HEK293 (cell line): ENCODE measurements at regions not wholly inside any gene's neighbourhood (a gene's known extent, or its start where the extent isn't known, plus 50 kb on each side); places are given as distances from the start of the nearest gene placed in this dataset.

ENCODE experiments used
- CTCF ChIA-PET: fragments of 350-600 bp; formaldehyde crosslinking; extraction: SDS; loops from one replicate; lab custom pipeline; 2021; ENCODE audit warnings: antibody characterized with exemption; lab: Yijun Ruan, JAX
- POLR2A ChIA-PET: fragments of 300-600 bp; formaldehyde crosslinking; extraction: SDS; loops from one replicate; lab custom pipeline; 2020; ENCODE audit warnings: antibody characterized with exemption, inconsistent platforms; lab: Yijun Ruan, JAX
- H3K27ac ChIP-seq: fragments of 200-500 bp; sonication (Bioruptor generic); 2 replicates; pipeline ENCODE4 v1.5.1; 2014; ENCODE audit warnings: low read depth, low read length, control low read depth, inconsistent platforms; ENCODE audit errors: extremely low read depth
- H3K36me3 ChIP-seq, 2 experiments: fragments of 200-500 bp in 1 of 2; sonication (Bioruptor generic) in 1 of 2; 1 replicate in 1 of 2; 2 replicates in 1 of 2; pipeline ENCODE4 v1.5.1; 2014 to 2017; ENCODE audit warnings: inconsistent platforms in 2 of 2, low read length in 2 of 2; ENCODE audit not compliant: control insufficient read depth in 2 of 2, insufficient read depth in 1 of 2
- H3K4me1 ChIP-seq: fragments of 200-500 bp; sonication (Bioruptor generic); 2 replicates; pipeline ENCODE4 v1.5.1; 2014; ENCODE audit warnings: mild to moderate bottlenecking, low read length, inconsistent platforms; ENCODE audit not compliant: control insufficient read depth, insufficient read depth
- H3K4me3 ChIP-seq: 2 replicates; pipeline ENCODE4 v1.5.1; 2011; ENCODE audit warnings: low read depth, mild to moderate bottlenecking, control low read depth, low read length, moderate library complexity
- H3K9me3 ChIP-seq: fragments of 200-500 bp; sonication (Bioruptor generic); 2 replicates; pipeline ENCODE4 v1.5.1; 2014; ENCODE audit warnings: low read depth, low read length, inconsistent platforms; ENCODE audit not compliant: control insufficient read depth, insufficient read depth
- BCL11A ChIP-seq: fragments of 450-650 bp; formaldehyde crosslinking; IDR thresholded peaks from 2 replicates; pipeline ENCODE4 v1.5.1; 2016; ENCODE audit warnings: low read depth, missing biosample characterization, missing genetic modification characterization
- FEZF1 ChIP-seq: fragments of 450-650 bp; formaldehyde crosslinking; IDR thresholded peaks from 2 replicates; pipeline ENCODE4 v1.5.1; 2016; ENCODE audit warnings: missing biosample characterization, missing genetic modification characterization
- GFI1B ChIP-seq: fragments of 450-650 bp; formaldehyde crosslinking; IDR thresholded peaks from 2 replicates; pipeline ENCODE4 v1.5.1; 2016; ENCODE audit warnings: missing biosample characterization, missing genetic modification characterization
- GLI4 ChIP-seq: fragments of 450-650 bp; formaldehyde crosslinking; IDR thresholded peaks from 2 replicates; pipeline ENCODE4 v1.5.1; 2016; ENCODE audit warnings: missing biosample characterization, missing genetic modification characterization
- KLF10 ChIP-seq: fragments of 450-650 bp; IDR thresholded peaks from 2 replicates; pipeline ENCODE4 v1.5.1; 2018; ENCODE audit warnings: missing biosample characterization, mild to moderate bottlenecking, missing genetic modification characterization
- PATZ1 ChIP-seq: fragments of 450-650 bp; formaldehyde crosslinking; IDR thresholded peaks from 2 replicates; pipeline ENCODE4 v1.5.1; 2016; ENCODE audit warnings: missing biosample characterization, missing genetic modification characterization
- PRDM1 ChIP-seq: fragments of 450-650 bp; formaldehyde crosslinking; IDR thresholded peaks from 2 replicates; pipeline ENCODE4; 2016; ENCODE audit warnings: missing biosample characterization, missing genetic modification characterization
- ZBTB7A ChIP-seq: fragments of 450-650 bp; formaldehyde crosslinking; IDR thresholded peaks from 2 replicates; pipeline ENCODE4 v1.5.1; 2016; ENCODE audit warnings: low read depth, missing biosample characterization, missing genetic modification characterization
- ZNF169 ChIP-seq: fragments of 450-650 bp; formaldehyde crosslinking; IDR thresholded peaks from 2 replicates; pipeline ENCODE4 v1.5.1; 2016; ENCODE audit warnings: missing biosample characterization, missing genetic modification characterization
- ZNF174 ChIP-seq: fragments of 450-650 bp; formaldehyde crosslinking; IDR thresholded peaks from 2 replicates; pipeline ENCODE4 v1.5.0; 2017; ENCODE audit warnings: missing biosample characterization, mild to moderate bottlenecking, missing genetic modification characterization
- ZNF175 ChIP-seq: fragments of 450-650 bp; formaldehyde crosslinking; IDR thresholded peaks from 2 replicates; pipeline ENCODE4 v1.5.1; 2016; ENCODE audit warnings: missing biosample characterization, missing genetic modification characterization
- ZNF223 ChIP-seq: fragments of 450-650 bp; formaldehyde crosslinking; IDR thresholded peaks from 2 replicates; pipeline ENCODE4 v1.5.1; 2016; ENCODE audit warnings: missing biosample characterization, missing genetic modification characterization
- ZNF23 ChIP-seq: fragments of 450-650 bp; formaldehyde crosslinking; IDR thresholded peaks from 2 replicates; pipeline ENCODE4 v1.5.1; 2016; ENCODE audit warnings: missing biosample characterization, missing genetic modification characterization, borderline replicate concordance
- ZNF248 ChIP-seq: fragments of 450-650 bp; formaldehyde crosslinking; IDR thresholded peaks from 2 replicates; pipeline ENCODE4 v1.5.1; 2017; ENCODE audit warnings: missing biosample characterization, missing genetic modification characterization
- ZNF341 ChIP-seq: fragments of 450-650 bp; formaldehyde crosslinking; IDR thresholded peaks from 2 replicates; pipeline ENCODE4; 2016; ENCODE audit warnings: low read depth, missing biosample characterization, missing genetic modification characterization
- ZNF37A ChIP-seq: fragments of 450-650 bp; IDR thresholded peaks from 2 replicates; pipeline ENCODE4 v1.5.1; 2018; ENCODE audit warnings: missing biosample characterization, missing genetic modification characterization
- ZNF391 ChIP-seq: fragments of 450-650 bp; formaldehyde crosslinking; IDR thresholded peaks from 2 replicates; pipeline ENCODE4 v1.5.1; 2016; ENCODE audit warnings: low read depth, missing biosample characterization, missing genetic modification characterization, borderline replicate concordance
- ZNF514 ChIP-seq: fragments of 450-650 bp; formaldehyde crosslinking; IDR thresholded peaks from 2 replicates; pipeline ENCODE4 v1.5.1; 2016; ENCODE audit warnings: missing biosample characterization, missing genetic modification characterization
- ZNF677 ChIP-seq: fragments of 450-650 bp; IDR thresholded peaks from 2 replicates; pipeline ENCODE4 v1.5.0; 2018; ENCODE audit warnings: missing biosample characterization, mild to moderate bottlenecking, missing genetic modification characterization, moderate library complexity
- ZNF707 ChIP-seq: fragments of 450-650 bp; formaldehyde crosslinking; IDR thresholded peaks from 2 replicates; pipeline ENCODE4 v1.5.1; 2016; ENCODE audit warnings: missing biosample characterization, missing genetic modification characterization
- ZSCAN18 ChIP-seq: fragments of 450-650 bp; formaldehyde crosslinking; IDR thresholded peaks from 2 replicates; pipeline ENCODE4 v1.5.1; 2016; ENCODE audit warnings: missing biosample characterization, missing genetic modification characterization
- ZSCAN4 ChIP-seq: fragments of 450-650 bp; formaldehyde crosslinking; IDR thresholded peaks from 2 replicates; pipeline ENCODE4 v1.5.1; 2017; ENCODE audit warnings: missing biosample characterization, missing genetic modification characterization
- TF ChIP-seq, protein P1 (sequence below): fragments of 450-650 bp; formaldehyde crosslinking; IDR thresholded peaks from 2 replicates; pipeline ENCODE4 v1.5.1; 2016; ENCODE audit warnings: missing biosample characterization, missing genetic modification characterization

DNA sequence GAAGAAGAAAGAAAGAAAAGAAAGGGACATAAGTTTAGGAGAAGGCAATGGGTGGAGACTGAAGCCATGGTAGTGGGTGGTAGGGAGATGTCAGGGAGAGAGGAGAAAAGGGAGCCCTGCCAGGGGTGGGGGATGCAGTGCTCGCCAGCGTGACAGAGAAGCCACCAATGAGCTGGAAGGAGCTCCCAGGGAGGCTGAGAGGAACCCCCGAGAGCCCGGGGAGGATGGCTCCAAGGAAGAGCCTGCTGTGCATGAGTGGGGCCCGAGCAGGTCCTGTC is 141.2 kb upstream of the SHH start:
- TF ChIP-seq ZNF341 (tag by site-specific recombination) (peak; percentile 9; the same call in 1 of the 2 replicates), ZNF677 (tag by site-specific recombination) (no peak), ZNF707 (tag by site-specific recombination) (no peak)
- TF ChIP-seq, protein P1, sequence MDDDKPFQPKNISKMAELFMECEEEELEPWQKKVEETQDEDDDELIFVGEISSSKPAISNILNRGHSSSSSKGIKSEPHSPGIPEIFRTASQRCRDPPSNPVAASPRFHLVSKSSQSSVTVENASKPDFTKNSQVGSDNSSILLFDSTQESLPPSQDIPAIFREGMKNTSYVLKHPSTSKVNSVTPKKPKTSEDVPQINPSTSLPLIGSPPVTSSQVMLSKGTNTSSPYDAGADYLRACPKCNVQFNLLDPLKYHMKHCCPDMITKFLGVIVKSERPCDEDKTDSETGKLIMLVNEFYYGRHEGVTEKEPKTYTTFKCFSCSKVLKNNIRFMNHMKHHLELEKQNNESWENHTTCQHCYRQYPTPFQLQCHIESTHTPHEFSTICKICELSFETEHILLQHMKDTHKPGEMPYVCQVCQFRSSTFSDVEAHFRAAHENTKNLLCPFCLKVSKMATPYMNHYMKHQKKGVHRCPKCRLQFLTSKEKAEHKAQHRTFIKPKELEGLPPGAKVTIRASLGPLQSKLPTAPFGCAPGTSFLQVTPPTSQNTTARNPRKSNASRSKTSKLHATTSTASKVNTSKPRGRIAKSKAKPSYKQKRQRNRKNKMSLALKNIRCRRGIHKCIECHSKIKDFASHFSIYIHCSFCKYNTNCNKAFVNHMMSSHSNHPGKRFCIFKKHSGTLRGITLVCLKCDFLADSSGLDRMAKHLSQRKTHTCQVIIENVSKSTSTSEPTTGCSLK (tag by site-specific recombination) = no peak
- Histone ChIP-seq H3K9me3 (no peaks in the 10 kb centered on the region), H3K4me1 (no peaks in the 10 kb centered on the region), H3K36me3 (no peaks in the 10 kb centered on the region), H3K4me3 (no peak overlapping the region), H3K27ac (no peak overlapping the region)
- ChIA-PET CTCF (interaction anchor here (0.6 kb wide), 1 partner anchor 128 kb away, joined by 3 read pairs; no protein-coding TSS in a partner anchor), POLR2A (no interaction called here)

GRCh38 chr7:155951554-155952158 is 139.4 kb upstream of the SHH start:
- Histone ChIP-seq H3K4me1 (no peaks in the 10 kb centered on the region), H3K4me3 (no peak overlapping the region), H3K36me3 (no peaks in the 10 kb centered on the region), H3K27ac (no peak overlapping the region), H3K9me3 (no peaks in the 10 kb centered on the region)
- TF ChIP-seq PATZ1 (tag by site-specific recombination) (no peak), BCL11A (tag by site-specific recombination) (no peak), ZNF514 (tag by site-specific recombination) (no peak), ZNF169 (tag by site-specific recombination) (no peak), PRDM1 (tag by site-specific recombination) (no peak), ZSCAN18 (tag by site-specific recombination) (no peak), ZBTB7A (tag by site-specific recombination) (no peak), GFI1B (tag by site-specific recombination) (no peak), ZNF248 (tag by site-specific recombination) (no peak), ZNF174 (tag by site-specific recombination) (no peak), ZNF23 (no peak)
- CTCF ChIA-PET = no interaction called here
- POLR2A ChIA-PET = no interaction called here

DNA sequence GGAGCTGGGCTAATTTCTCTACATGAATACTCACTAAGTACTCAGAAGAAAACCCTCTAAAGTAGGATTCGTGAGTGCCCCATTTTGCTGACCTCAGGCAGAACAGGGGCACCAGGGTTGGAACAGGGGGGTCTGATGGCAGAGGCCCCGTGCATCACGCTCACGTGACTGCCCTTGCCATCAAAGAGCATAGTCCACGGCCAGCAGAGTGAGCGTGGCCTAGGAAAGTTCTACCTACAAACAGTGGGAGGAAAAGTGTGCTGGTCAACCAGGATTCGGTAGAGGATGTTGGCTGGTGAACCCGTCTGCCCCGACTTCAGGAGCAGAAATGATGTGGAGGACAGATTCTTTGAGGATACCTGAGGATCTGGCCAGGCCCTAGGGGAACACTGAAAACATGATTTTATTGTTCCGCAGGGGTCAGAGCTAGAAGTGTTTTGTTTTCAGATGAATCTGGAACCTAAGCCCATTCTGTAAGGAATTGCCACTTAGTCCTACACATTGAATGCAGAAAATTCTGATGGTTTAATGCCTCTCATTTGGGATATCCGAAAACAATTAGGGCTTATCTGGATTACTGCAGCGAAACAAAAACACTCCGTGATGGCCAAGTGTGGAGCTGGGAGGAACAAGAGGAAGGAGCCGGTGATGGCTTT is 138.8 kb upstream of the SHH start:
- no peaks in the 10 kb centered on the region for H3K9me3 ChIP-seq
- POLR2A ChIA-PET = no interaction called here
- no peak overlapping the region for H3K27ac ChIP-seq
- H3K4me1 ChIP-seq = no peaks in the 10 kb centered on the region
- CTCF ChIA-PET = no interaction called here
- H3K4me3 ChIP-seq = no peak overlapping the region
- H3K36me3 ChIP-seq = no peaks in the 10 kb centered on the region
- no peak for TF ChIP-seq KLF10 (tag by site-specific recombination)
- TF ChIP-seq ZNF391 (tag by site-specific recombination) = no peak
- TF ChIP-seq, protein P1 (tag by site-specific recombination) = no peak
- TF ChIP-seq ZNF223 = no peak
- no peak for TF ChIP-seq ZNF175 (tag by site-specific recombination)
- TF ChIP-seq ZBTB7A (tag by site-specific recombination) = no peak
- no peak for TF ChIP-seq ZSCAN4 (tag by site-specific recombination)
- TF ChIP-seq ZNF169 (tag by site-specific recombination) = no peak
- TF ChIP-seq FEZF1 (tag by site-specific recombination) = no peak
- TF ChIP-seq GLI4 = no peak
- TF ChIP-seq ZNF37A (tag by site-specific recombination) = no peak
